Endothelial cell of umbilical vein (primary cell): ENCODE measurements at regions not wholly inside any gene's neighbourhood (a gene's known extent, or its start where the extent isn't known, plus 50 kb on each side); places are given as distances from the start of the nearest gene placed in this dataset.

Experiments used
- BruUV-seq: library from RNA; stranded (reverse); fragments of 400-500 nt; replicated peaks from 2 replicates; lab custom pipeline; 2021; lab: Mats Ljungman, UMichigan
- CTCF ChIA-PET: fragments of 300-600, 350-600 bp; sonication (Branson Sonifier 250); formaldehyde crosslinking; loops from one replicate; lab custom pipeline; 2021; ENCODE audit warnings: antibody characterized with exemption, inconsistent platforms; lab: Charles Lee
- POLR2A ChIA-PET: fragments of 300-600, 350-600 bp; sonication (Branson Sonifier 250); formaldehyde crosslinking; loops from one replicate; lab custom pipeline; 2021; ENCODE audit warnings: antibody characterized with exemption, inconsistent platforms; lab: Charles Lee
- DNase-seq: peaks from one replicate; pipeline ENCODE4 v3.0.0-alpha.2; 2011; ENCODE audit warnings: low read depth, low spot score
- FAIRE-seq: peaks from 2 replicates; lab custom pipeline; 2011; peaks lifted over from hg19 to GRCh38; lab: Jason Lieb, UNC
- H2AFZ ChIP-seq: 2 replicates; pipeline ENCODE4 v1.6.0; 2012; ENCODE audit warnings: low read depth, low read length, control low read depth, inconsistent platforms
- H3K27ac ChIP-seq: 2 replicates; pipeline ENCODE4 v1.5.1; 2011; ENCODE audit warnings: low read depth, mild to moderate bottlenecking, control low read depth, low read length, moderate library complexity; ENCODE audit not compliant: insufficient read depth
- H3K27me3 ChIP-seq, 2 experiments: 2 replicates each; pipeline versions ENCODE4 v1.6.0 to v1.6.1; 2011; ENCODE audit warnings: low read length in 2 of 2, mixed read lengths in 1 of 2; ENCODE audit not compliant: control insufficient read depth in 2 of 2, insufficient read depth in 2 of 2
- H3K36me3 ChIP-seq, 2 experiments: 2 replicates in 1 of 2; 3 replicates in 1 of 2; pipeline ENCODE4 v1.5.1; 2011; ENCODE audit warnings: low read length in 2 of 2, mild to moderate bottlenecking in 1 of 2, moderate library complexity in 1 of 2; ENCODE audit not compliant: control insufficient read depth in 2 of 2, insufficient read depth in 2 of 2; ENCODE audit errors: extremely low read depth in 1 of 2
- H3K4me1 ChIP-seq: 3 replicates; pipeline ENCODE4 v1.5.1; 2011; ENCODE audit warnings: mild to moderate bottlenecking, low read length; ENCODE audit not compliant: control insufficient read depth, insufficient read depth; ENCODE audit errors: extremely low read depth
- H3K4me2 ChIP-seq: 2 replicates; pipeline ENCODE4 v1.6.1; 2011; ENCODE audit warnings: low read length, control low read depth, mixed read lengths; ENCODE audit not compliant: insufficient read depth
- H3K4me3 ChIP-seq, 3 experiments: fragments of 200-600 bp in 1 of 3; sonication (generic), shearing (Covaris generic) in 1 of 3; replicated peaks in 1 of 3; 2 replicates each; pipeline ENCODE4 v1.5.1; 2011 to 2016; ENCODE audit warnings: control low read depth in 3 of 3, low read length in 3 of 3, mild to moderate bottlenecking in 2 of 3, inconsistent platforms in 1 of 3, low read depth in 1 of 3, moderate library complexity in 1 of 3; ENCODE audit not compliant: insufficient read depth in 1 of 3
- H3K79me2 ChIP-seq: 2 replicates; pipeline ENCODE4 v1.6.0; 2012; ENCODE audit warnings: low read length, inconsistent platforms; ENCODE audit not compliant: control insufficient read depth, insufficient read depth
- H3K9ac ChIP-seq: replicated peaks from 2 replicates; pipeline ENCODE3; 2011; ENCODE audit warnings: low read length, control low read depth; ENCODE audit not compliant: insufficient read depth; ENCODE audit errors: extremely low read depth
- H3K9me1 ChIP-seq: replicated peaks from 3 replicates; pipeline ENCODE4 v1.6.0; 2011; ENCODE audit warnings: mild to moderate bottlenecking, low read length; ENCODE audit not compliant: control insufficient read depth, insufficient read depth; ENCODE audit errors: extremely low read depth
- H3K9me3 ChIP-seq: replicated peaks from 2 replicates; pipeline ENCODE4 v1.5.1; 2012; ENCODE audit warnings: low read length, inconsistent platforms; ENCODE audit not compliant: control insufficient read depth, insufficient read depth
- H4K20me1 ChIP-seq: replicated peaks from 2 replicates; pipeline ENCODE3; 2011; ENCODE audit warnings: mild to moderate bottlenecking, low read length; ENCODE audit not compliant: control insufficient read depth, insufficient read depth; ENCODE audit errors: extremely low read depth
- CTCF ChIP-seq, 2 donors: IDR thresholded peaks; 1 replicate in 1 of 2; 2 replicates in 1 of 2; pipeline ENCODE4 v1.5.1; 2011; ENCODE audit warnings: low read length in 2 of 2, mild to moderate bottlenecking in 2 of 2, moderate library complexity in 2 of 2, control low read depth in 1 of 2, inconsistent platforms in 1 of 2, low read depth in 1 of 2; ENCODE audit not compliant: insufficient read depth in 1 of 2; ENCODE audit errors: extremely low read depth in 1 of 2
- EZH2 ChIP-seq: IDR thresholded peaks from 2 replicates; pipeline ENCODE4 v1.6.1; 2012; ENCODE audit warnings: borderline replicate concordance, low read depth, mild to moderate bottlenecking, moderate library complexity, low read length, inconsistent platforms; ENCODE audit not compliant: severe bottlenecking
- FOS ChIP-seq: IDR thresholded peaks from 2 replicates; pipeline ENCODE4 v1.6.1; 2011; ENCODE audit warnings: mild to moderate bottlenecking, low read length, moderate library complexity, borderline replicate concordance; ENCODE audit not compliant: insufficient read depth
- GATA2 ChIP-seq: IDR thresholded peaks from 2 replicates; pipeline ENCODE4 v1.7.0; 2011; ENCODE audit warnings: low read depth, mild to moderate bottlenecking, moderate library complexity, mixed read lengths, low read length; ENCODE audit not compliant: insufficient read length, insufficient read depth
- JUN ChIP-seq: IDR thresholded peaks from 2 replicates; pipeline ENCODE4 v1.6.1; 2011; ENCODE audit warnings: borderline replicate concordance, low read depth; ENCODE audit not compliant: insufficient read length, insufficient read depth
- MAX ChIP-seq: IDR thresholded peaks from 2 replicates; pipeline ENCODE4 v1.6.1; 2011; ENCODE audit not compliant: insufficient read depth, insufficient read length
- MYC ChIP-seq: IDR thresholded peaks from one replicate; pipeline ENCODE4 v1.6.1; 2011; ENCODE audit warnings: mild to moderate bottlenecking, low read depth, low read length
- POLR2A ChIP-seq: IDR thresholded peaks from 2 replicates; pipeline ENCODE4 v1.6.1; 2012; ENCODE audit warnings: low read depth, mild to moderate bottlenecking, control low read depth, low read length
- POLR2AphosphoS5 ChIP-seq: IDR thresholded peaks from 2 replicates; pipeline ENCODE4 v1.6.1; 2012; ENCODE audit warnings: low read depth, mild to moderate bottlenecking, control low read depth, low read length, moderate library complexity; ENCODE audit not compliant: insufficient read depth
- dilution Hi-C: fragments of 300-500 bp; cut with MboI; formaldehyde crosslinking; loops from one replicate; pipeline ENCODE4 v1.15.0; 2019; ENCODE audit warnings: low sequenced_read_pairs; ENCODE audit not compliant: extremely low pct_ligation_motif_present
- intact Hi-C: fragments of 100-400 bp; cut with micrococcal nuclease; formaldehyde crosslinking; loops from one replicate; pipeline ENCODE4 v1.10.0; 2022

GRCh38 chr5:57550132-57550531, 67.5 kb upstream of the ACTBL2 start:
- H4K20me1 ChIP-seq = no peaks in the 10 kb centered on the region
- no peak overlapping the region for H2AFZ ChIP-seq
- intact Hi-C loops = no loop called here
- dilution Hi-C loops = no loop called here
- H3K9me1 ChIP-seq = no peaks in the 10 kb centered on the region
- no peak overlapping the region for H3K27ac ChIP-seq
- FAIRE-seq (no peak), DNase-seq (no peak)
- TF ChIP-seq GATA2 (no peak), POLR2AphosphoS5 (no peak), JUN (no peak), POLR2A (no peak), MAX (no peak), FOS (no peak), MYC (no peak)
- ChIA-PET POLR2A (no interaction called here), CTCF (no interaction called here)
- no peak overlapping the region for H3K4me2 ChIP-seq
- H3K4me3 ChIP-seq = no peak overlapping the region
- no peaks in the 10 kb centered on the region for H3K79me2 ChIP-seq
- no peaks in the 10 kb centered on the region for H3K36me3 ChIP-seq
- no peak overlapping the region for H3K9ac ChIP-seq
- no peaks in the 10 kb centered on the region for H3K4me1 ChIP-seq
- no peaks in the 10 kb centered on the region for H3K9me3 ChIP-seq
- H3K27me3 ChIP-seq = no peaks in the 10 kb centered on the region
- BruUV-seq = no TSS peak

GRCh38 chr5:57549566-57549965, 67.0 kb upstream of the ACTBL2 start:
- ChIA-PET CTCF (interaction anchor here (1.3 kb wide), 1 partner anchor 50 kb away, joined by 3 read pairs; no protein-coding TSS in a partner anchor), POLR2A (no interaction called here)
- dilution Hi-C loops = no loop called here

More at GRCh38 chr5:57549566-57549965, 67.0 kb upstream of the ACTBL2 start:
- Histone ChIP-seq H2AFZ (no peak overlapping the region), H3K4me3 (no peak overlapping the region), H3K27me3 (no peaks in the 10 kb centered on the region), H3K4me2 (no peak overlapping the region), H3K36me3 (no peaks in the 10 kb centered on the region), H3K9me1 (no peaks in the 10 kb centered on the region), H3K9ac (no peak overlapping the region), H3K27ac (no peak overlapping the region), H3K79me2 (no peaks in the 10 kb centered on the region), H3K4me1 (no peaks in the 10 kb centered on the region), H3K9me3 (no peaks in the 10 kb centered on the region), H4K20me1 (no peaks in the 10 kb centered on the region)
- no TSS peak for BruUV-seq
- intact Hi-C loops = no loop called here
- TF ChIP-seq MYC = no peak
- TF ChIP-seq POLR2AphosphoS5 = no peak
- no peak for TF ChIP-seq FOS
- no peak for TF ChIP-seq JUN
- no peak for TF ChIP-seq EZH2
- TF ChIP-seq POLR2A = no peak
- no peak for TF ChIP-seq CTCF (IDR thresholded peaks at IDR 0.05; ENCODE audit: extremely low read depth in 1 of 2, insufficient read depth in 1 of 2, low read depth in 1 of 2, low read length in 2 of 2)
- TF ChIP-seq GATA2 = no peak
- no peak for TF ChIP-seq MAX
- FAIRE-seq = no peak
- DNase-seq = no peak
